ENCODE measurements at regions not wholly inside any gene's neighbourhood (a gene's known extent, or its start where the extent isn't known, plus 50 kb on each side); places are given as distances from the start of the nearest gene placed in this dataset.

DNA sequence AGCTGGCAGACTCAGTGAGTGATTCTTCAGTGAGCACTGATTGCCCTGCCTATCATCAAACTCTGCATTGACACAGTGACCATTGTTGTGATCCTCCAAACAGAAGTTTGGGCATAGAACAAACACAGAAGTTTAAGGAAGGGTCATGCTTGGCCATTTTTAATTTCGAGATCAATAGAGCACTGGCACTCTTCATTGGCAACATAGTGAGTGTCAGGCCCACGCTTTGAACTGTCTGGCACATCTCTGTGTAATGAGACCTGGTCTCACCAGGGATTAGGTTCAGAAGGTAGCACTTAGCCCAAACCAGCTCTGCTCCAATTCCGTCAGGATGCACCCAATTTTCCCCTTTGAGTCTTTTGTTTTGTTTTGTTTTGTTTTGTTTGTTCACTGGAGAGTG, 127.1 kb upstream of the MOCS2 start:
- H3K9me3 ChIP-seq (ENCODE audit: control insufficient read depth in 2 of 2, insufficient read depth in 1 of 2, low read depth in 1 of 2, low read length in 1 of 2), result peaks cover 0 to 3% of the 10 kb centered on the region in 2 donors
- DNase-seq (no peak), FAIRE-seq (no peak)
- H3K4me3 ChIP-seq (ENCODE audit: low read depth in 1 of 3, low read length in 3 of 3), result no peak overlapping the region
- H3K4me1 ChIP-seq (ENCODE audit: control insufficient read depth in 3 of 3, insufficient read depth in 2 of 3, low read depth in 1 of 3, low read length in 2 of 3), result no peaks in the 10 kb centered on the region
- 76 to 87% (median 77%) methylated on average over 3 of the region's 3 CpGs for WGBS, 3 donors
- H3K27ac ChIP-seq (ENCODE audit: low read depth in 1 of 3, low read length in 2 of 3), result no peak overlapping the region
- no peaks in the 10 kb centered on the region for H3K27me3 ChIP-seq (ENCODE audit: control insufficient read depth in 3 of 3, insufficient read depth in 3 of 3, low read length in 3 of 3)
- no peaks in the 10 kb centered on the region for H3K36me3 ChIP-seq (ENCODE audit: control insufficient read depth in 3 of 3, insufficient read depth in 2 of 3, low read depth in 1 of 3, low read length in 3 of 3)

GRCh38 chr5:53237876-53238275, 128.3 kb upstream of the MOCS2 start:
- Histone ChIP-seq H3K36me3 (ENCODE audit: control insufficient read depth in 3 of 3, insufficient read depth in 2 of 3, low read depth in 1 of 3, low read length in 3 of 3) (no peaks in the 10 kb centered on the region), H3K27ac (ENCODE audit: low read depth in 1 of 3, low read length in 2 of 3) (no peak overlapping the region), H3K9me3 (ENCODE audit: control insufficient read depth in 2 of 2, insufficient read depth in 1 of 2, low read depth in 1 of 2, low read length in 1 of 2) (peaks cover 0 to 3% of the 10 kb centered on the region in 2 donors), H3K4me1 (ENCODE audit: control insufficient read depth in 3 of 3, insufficient read depth in 2 of 3, low read depth in 1 of 3, low read length in 2 of 3) (no peaks in the 10 kb centered on the region), H3K27me3 (ENCODE audit: control insufficient read depth in 3 of 3, insufficient read depth in 3 of 3, low read length in 3 of 3) (no peaks in the 10 kb centered on the region), H3K4me3 (ENCODE audit: low read depth in 1 of 3, low read length in 3 of 3) (no peak overlapping the region)
- no peak for DNase-seq
- WGBS, 3 donors, result 62 to 76% (median 65%) methylated on average over 6 of the region's 6 CpGs
- FAIRE-seq, result no peak

- no peaks in the 10 kb centered on the region for H3K36me3 ChIP-seq (ENCODE audit: control insufficient read depth in 3 of 3, insufficient read depth in 2 of 3, low read depth in 1 of 3, low read length in 3 of 3)
- H3K9me3 ChIP-seq (ENCODE audit: control insufficient read depth in 2 of 2, insufficient read depth in 1 of 2, low read depth in 1 of 2, low read length in 1 of 2), result no peaks in the 10 kb centered on the region
- no peak overlapping the region for H3K4me3 ChIP-seq (ENCODE audit: low read depth in 1 of 3, low read length in 3 of 3)
- FAIRE-seq, result no peak
- no peaks in the 10 kb centered on the region for H3K4me1 ChIP-seq (ENCODE audit: control insufficient read depth in 3 of 3, insufficient read depth in 2 of 3, low read depth in 1 of 3, low read length in 2 of 3)
- no peak for DNase-seq
- H3K27me3 ChIP-seq (ENCODE audit: control insufficient read depth in 3 of 3, insufficient read depth in 3 of 3, low read length in 3 of 3), result no peaks in the 10 kb centered on the region
- 88 to 93% (median 93%) methylated on average over 2 of the region's 2 CpGs for WGBS, 3 donors
- H3K27ac ChIP-seq (ENCODE audit: low read depth in 1 of 3, low read length in 2 of 3), result no peak overlapping the region
These were observed 129.9 kb upstream of the MOCS2 start for GRCh38 chr5:53239301-53239990.

DNA sequence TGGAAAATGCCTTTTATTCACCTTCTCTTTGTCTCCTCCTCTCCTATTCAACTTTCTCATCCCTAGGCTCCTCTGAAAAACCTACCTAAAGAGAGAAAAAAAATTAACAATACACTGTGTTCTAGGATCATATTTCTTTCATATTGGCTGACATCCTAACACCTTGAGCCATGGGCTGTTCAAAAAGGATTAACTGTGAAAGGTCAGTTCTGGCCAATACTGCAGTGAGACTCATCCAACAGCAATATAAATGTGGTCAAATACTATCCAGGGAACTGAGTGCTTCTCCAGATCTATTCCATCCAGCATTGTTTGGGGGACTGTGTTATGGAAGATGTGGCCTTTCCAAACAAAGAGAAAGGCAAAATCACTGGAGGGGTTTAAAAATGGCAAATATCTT, 131.1 kb upstream of the MOCS2 start:
- Histone ChIP-seq H3K9me3 (ENCODE audit: control insufficient read depth in 2 of 2, insufficient read depth in 1 of 2, low read depth in 1 of 2, low read length in 1 of 2) (no peaks in the 10 kb centered on the region), H3K4me3 (ENCODE audit: low read depth in 1 of 3, low read length in 3 of 3) (no peak overlapping the region), H3K27ac (ENCODE audit: low read depth in 1 of 3, low read length in 2 of 3) (no peak overlapping the region), H3K36me3 (ENCODE audit: control insufficient read depth in 3 of 3, insufficient read depth in 2 of 3, low read depth in 1 of 3, low read length in 3 of 3) (no peaks in the 10 kb centered on the region), H3K4me1 (ENCODE audit: control insufficient read depth in 3 of 3, insufficient read depth in 2 of 3, low read depth in 1 of 3, low read length in 2 of 3) (no peaks in the 10 kb centered on the region), H3K27me3 (ENCODE audit: control insufficient read depth in 3 of 3, insufficient read depth in 3 of 3, low read length in 3 of 3) (no peaks in the 10 kb centered on the region)
- no peak for DNase-seq
- no peak for FAIRE-seq

DNA sequence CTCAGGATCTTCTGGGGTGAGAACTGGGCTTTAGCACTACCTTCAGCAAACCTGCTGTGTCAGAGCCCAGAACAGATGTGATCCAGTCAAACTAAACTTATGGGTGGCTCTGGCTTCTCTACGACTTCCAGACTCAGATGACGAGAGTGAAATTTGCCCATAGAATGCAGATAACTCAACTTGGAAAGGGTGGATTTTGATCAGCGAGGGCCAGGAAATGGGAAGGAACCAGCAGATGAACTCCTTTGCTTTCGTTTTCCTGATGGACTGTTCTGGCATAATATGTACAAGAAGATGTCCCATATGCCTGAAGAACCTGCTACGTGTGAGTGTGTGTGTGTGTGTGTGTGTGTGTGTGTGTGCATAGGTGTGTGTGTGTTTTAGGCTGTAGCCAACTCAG, 132.0 kb upstream of the MOCS2 start:
- 73 to 83% (median 81%) methylated on average over 5 of the region's 5 CpGs for WGBS, 3 donors
- FAIRE-seq, result no peak

DNA sequence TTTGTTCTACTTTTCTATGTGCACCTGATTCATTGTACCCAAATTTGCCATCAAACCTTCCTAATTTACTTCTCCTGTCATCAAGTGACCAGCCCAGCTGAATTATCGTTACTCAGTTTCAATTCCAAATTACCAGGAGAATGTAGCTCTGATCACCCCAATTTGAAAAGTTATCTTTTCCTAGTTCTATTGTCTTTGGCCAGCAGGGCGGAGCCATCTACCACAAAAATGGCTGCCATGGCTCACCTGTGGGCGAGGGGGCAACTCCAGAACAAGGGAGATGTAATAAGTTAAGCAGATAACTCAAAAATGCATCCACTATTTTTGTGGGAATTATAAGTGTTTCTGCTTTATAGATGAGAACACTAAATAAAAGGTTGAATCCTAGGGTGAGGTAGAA, 133.8 kb upstream of the MOCS2 start:
- H3K4me1 ChIP-seq (ENCODE audit: control insufficient read depth in 3 of 3, insufficient read depth in 2 of 3, low read depth in 1 of 3, low read length in 2 of 3), result no peaks in the 10 kb centered on the region
- H3K36me3 ChIP-seq (ENCODE audit: control insufficient read depth in 3 of 3, insufficient read depth in 2 of 3, low read depth in 1 of 3, low read length in 3 of 3), result no peaks in the 10 kb centered on the region
- FAIRE-seq, result no peak
- no peaks in the 10 kb centered on the region for H3K27me3 ChIP-seq (ENCODE audit: control insufficient read depth in 3 of 3, insufficient read depth in 3 of 3, low read length in 3 of 3)
- no peaks in the 10 kb centered on the region for H3K9me3 ChIP-seq (ENCODE audit: control insufficient read depth in 2 of 2, insufficient read depth in 1 of 2, low read depth in 1 of 2, low read length in 1 of 2)
- H3K4me3 ChIP-seq (ENCODE audit: low read depth in 1 of 3, low read length in 3 of 3), result no peak overlapping the region
- DNase-seq, result no peak
- WGBS, 3 donors, result 60 to 75% (median 63%) methylated on average over 3 of the region's 3 CpGs
- H3K27ac ChIP-seq (ENCODE audit: low read depth in 1 of 3, low read length in 2 of 3), result no peak overlapping the region

More for the DNA sequence above, 132.0 kb upstream of the MOCS2 start:
- no peaks in the 10 kb centered on the region for H3K9me3 ChIP-seq (ENCODE audit: control insufficient read depth in 2 of 2, insufficient read depth in 1 of 2, low read depth in 1 of 2, low read length in 1 of 2)
- no peaks in the 10 kb centered on the region for H3K27me3 ChIP-seq (ENCODE audit: control insufficient read depth in 3 of 3, insufficient read depth in 3 of 3, low read length in 3 of 3)
- no peaks in the 10 kb centered on the region for H3K36me3 ChIP-seq (ENCODE audit: control insufficient read depth in 3 of 3, insufficient read depth in 2 of 3, low read depth in 1 of 3, low read length in 3 of 3)
- H3K27ac ChIP-seq (ENCODE audit: low read depth in 1 of 3, low read length in 2 of 3), result no peak overlapping the region
- no peaks in the 10 kb centered on the region for H3K4me1 ChIP-seq (ENCODE audit: control insufficient read depth in 3 of 3, insufficient read depth in 2 of 3, low read depth in 1 of 3, low read length in 2 of 3)
- no peak for DNase-seq
- H3K4me3 ChIP-seq (ENCODE audit: low read depth in 1 of 3, low read length in 3 of 3), result no peak overlapping the region

- no peaks in the 10 kb centered on the region for H3K27me3 ChIP-seq (ENCODE audit: control insufficient read depth in 3 of 3, insufficient read depth in 3 of 3, low read length in 3 of 3)
- WGBS, 3 donors, result 58 to 79% (median 69%) methylated on average over 8 of the region's 8 CpGs
- no peaks in the 10 kb centered on the region for H3K36me3 ChIP-seq (ENCODE audit: control insufficient read depth in 3 of 3, insufficient read depth in 2 of 3, low read depth in 1 of 3, low read length in 3 of 3)
- no peak overlapping the region for H3K27ac ChIP-seq (ENCODE audit: low read depth in 1 of 3, low read length in 2 of 3)
- no peaks in the 10 kb centered on the region for H3K4me1 ChIP-seq (ENCODE audit: control insufficient read depth in 3 of 3, insufficient read depth in 2 of 3, low read depth in 1 of 3, low read length in 2 of 3)
- no peaks in the 10 kb centered on the region for H3K9me3 ChIP-seq (ENCODE audit: control insufficient read depth in 2 of 2, insufficient read depth in 1 of 2, low read depth in 1 of 2, low read length in 1 of 2)
- FAIRE-seq (no peak), DNase-seq (no peak)
- H3K4me3 ChIP-seq (ENCODE audit: low read depth in 1 of 3, low read length in 3 of 3), result no peak overlapping the region
These were observed 136.7 kb upstream of the MOCS2 start for GRCh38 chr5:53246042-53246836.

DNA sequence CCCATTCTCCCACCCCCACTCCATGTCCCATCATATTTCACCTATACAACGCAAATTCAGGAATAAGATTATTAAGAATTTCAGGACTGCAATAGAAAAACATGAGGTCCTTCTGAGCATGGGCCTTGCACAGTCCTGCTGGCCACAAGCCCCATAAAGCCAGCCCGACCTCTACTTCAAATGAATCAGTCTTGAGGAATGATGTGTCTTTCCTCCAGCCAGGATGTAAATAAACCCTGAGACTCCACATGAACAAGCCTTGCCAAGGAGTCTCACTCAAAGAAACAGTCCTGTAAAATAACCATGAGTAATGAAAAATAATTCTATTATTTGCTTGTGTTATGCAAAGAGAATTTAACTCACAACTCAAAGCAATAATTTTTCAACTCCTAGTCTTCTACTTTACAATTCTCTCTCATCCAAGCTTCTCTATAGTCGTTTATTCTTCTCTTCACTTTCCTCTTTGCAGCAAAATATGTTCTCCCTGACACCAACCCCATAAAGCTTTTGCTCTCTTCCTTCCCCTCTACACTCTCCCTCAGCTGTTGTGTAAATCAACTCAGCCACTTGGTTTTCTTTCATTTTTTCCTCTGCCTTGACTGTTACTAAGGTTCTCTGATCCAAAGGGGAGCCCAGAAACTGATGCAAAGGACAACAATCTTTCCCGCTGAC, 140.1 kb upstream of the MOCS2 start:
- WGBS, 3 donors, result 46 to 59% (median 53%) methylated on average over 4 of the region's 4 CpGs
- no peak for FAIRE-seq
- no peak for DNase-seq
- Histone ChIP-seq H3K27me3 (ENCODE audit: control insufficient read depth in 3 of 3, insufficient read depth in 3 of 3, low read length in 3 of 3) (no peaks in the 10 kb centered on the region), H3K4me3 (ENCODE audit: low read depth in 1 of 3, low read length in 3 of 3) (no peak overlapping the region), H3K27ac (ENCODE audit: low read depth in 1 of 3, low read length in 2 of 3) (no peak overlapping the region), H3K4me1 (ENCODE audit: control insufficient read depth in 3 of 3, insufficient read depth in 2 of 3, low read depth in 1 of 3, low read length in 2 of 3) (no peaks in the 10 kb centered on the region), H3K36me3 (ENCODE audit: control insufficient read depth in 3 of 3, insufficient read depth in 2 of 3, low read depth in 1 of 3, low read length in 3 of 3) (no peaks in the 10 kb centered on the region), H3K9me3 (ENCODE audit: control insufficient read depth in 2 of 2, insufficient read depth in 1 of 2, low read depth in 1 of 2, low read length in 1 of 2) (no peaks in the 10 kb centered on the region)
